GM21515 (cell line): ENCODE measurements at regions not wholly inside any gene's neighbourhood (a gene's known extent, or its start where the extent isn't known, plus 50 kb on each side); places are given as distances from the start of the nearest gene placed in this dataset.

ENCODE experiments used
- ATAC-seq: cut with Tn5 transposase; IDR thresholded peaks from one replicate; pipeline ENCODE4 v1.9.1; 2021; ENCODE audit not compliant: unreplicated experiment

- no peak for ATAC-seq
Measured at GRCh38 chr12:107543416-107543815, 142.2 kb upstream of the PWP1 start.

- no peak for ATAC-seq
Measured at GRCh38 chr12:107543841-107544240, 141.8 kb upstream of the PWP1 start.

DNA sequence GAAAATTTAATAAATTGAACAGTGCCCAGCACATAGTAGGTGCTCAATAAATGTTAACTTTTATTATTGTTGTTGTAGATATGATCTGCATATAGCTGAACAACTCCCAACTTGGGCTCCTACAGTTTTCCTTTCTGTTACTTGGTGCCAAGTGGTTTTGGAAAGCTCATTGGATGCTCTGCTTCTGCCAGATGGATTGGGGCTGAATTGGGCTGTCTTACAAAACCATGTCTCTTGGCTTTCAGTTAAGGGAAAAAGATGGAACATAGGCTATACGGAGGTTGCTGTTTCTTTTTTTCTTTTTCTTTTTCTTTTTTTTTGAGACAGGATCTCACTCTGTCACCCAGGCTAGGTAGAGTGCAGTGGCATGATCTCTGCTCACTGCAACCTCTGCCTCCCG is 140.7 kb upstream of the PWP1 start:
- ATAC-seq = no peak

DNA sequence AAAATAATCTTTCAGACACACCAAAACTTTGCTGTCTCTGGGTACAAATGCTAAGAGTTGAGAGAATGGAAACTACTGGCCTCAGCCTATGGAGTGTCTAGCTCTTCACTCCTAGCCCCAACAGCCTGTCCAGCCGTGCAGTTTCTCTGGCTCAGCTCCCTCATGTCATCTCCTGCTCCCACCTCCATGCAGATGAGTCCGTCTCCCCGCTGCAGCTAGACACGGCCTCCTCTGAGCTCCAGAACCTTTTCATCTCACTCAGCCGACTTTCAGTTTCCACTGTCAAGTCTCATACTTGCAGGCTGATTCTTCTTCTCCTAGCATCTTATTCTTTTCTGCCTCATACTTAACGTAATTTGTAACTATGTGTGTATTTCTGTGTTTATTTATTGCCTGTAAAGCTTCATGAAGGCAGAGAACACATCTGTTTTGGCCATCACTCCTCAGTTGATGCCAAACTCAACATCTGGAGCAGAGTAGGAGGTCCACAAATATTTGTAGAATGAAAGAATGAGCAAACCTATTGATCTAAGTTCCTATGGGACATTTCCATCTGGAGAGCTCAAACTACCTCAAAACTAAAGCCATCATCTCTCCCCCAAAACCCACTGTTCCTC is 139.8 kb upstream of the PWP1 start:
- no peak for ATAC-seq

GRCh38 chr12:107547389-107547788 is 138.2 kb upstream of the PWP1 start:
- no peak for ATAC-seq

DNA sequence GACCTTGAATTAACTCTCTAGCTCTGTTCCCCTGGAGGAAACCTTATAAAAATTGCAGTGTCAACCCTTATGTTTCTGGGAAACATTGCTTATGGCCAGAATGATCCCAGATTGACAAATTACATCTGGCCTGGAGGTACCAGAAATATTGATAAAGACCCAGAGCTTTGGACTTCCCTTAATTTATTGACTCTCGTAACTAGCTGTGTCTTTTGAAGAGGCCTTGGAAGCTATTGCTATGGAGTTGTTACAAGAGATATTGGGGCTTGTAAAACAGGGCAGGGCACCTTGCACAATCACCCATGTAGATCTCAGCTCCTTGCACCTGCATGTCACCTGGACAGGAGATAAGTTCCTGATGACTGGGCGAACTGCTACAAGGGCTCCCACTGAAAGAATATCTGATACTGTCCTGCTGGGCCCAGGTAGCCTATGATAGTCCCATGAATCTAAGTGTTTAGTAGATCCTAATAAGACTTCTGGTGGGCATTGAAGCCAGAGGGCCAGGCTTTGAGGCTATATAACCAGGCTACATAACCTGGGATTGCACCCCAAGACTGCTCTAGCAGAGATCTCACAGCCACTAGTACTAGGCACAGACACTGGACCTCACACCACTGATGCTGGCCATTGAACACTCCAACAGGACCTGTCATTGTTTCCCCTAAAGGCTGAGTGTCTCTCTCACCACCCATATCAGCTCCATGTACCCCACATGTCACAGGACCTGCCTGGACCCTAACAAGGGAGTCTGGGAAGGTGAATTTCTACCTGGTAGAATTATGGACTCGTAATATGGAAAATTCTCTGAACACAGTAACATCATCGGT is 135.7 kb upstream of the PWP1 start:
- no peak for ATAC-seq

DNA sequence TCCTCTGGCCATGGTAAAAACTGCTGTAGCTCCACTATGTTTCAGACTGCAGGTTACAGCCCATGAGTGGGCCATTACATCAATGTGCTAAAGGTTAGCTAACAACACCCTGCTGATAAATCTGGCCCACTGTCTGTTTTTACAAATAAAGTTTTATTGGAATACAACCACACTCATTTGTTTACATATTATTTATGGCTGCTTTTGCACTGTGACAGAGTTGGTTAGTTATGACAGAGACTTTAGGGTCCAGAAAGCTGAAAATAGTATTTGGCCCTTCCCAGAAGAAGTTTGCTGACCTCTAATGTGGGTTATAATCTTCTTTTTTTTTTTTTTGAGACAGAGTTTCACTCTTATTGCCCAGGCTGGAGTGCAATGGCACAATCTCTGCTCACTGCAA is 134.2 kb upstream of the PWP1 start:
- no peak for ATAC-seq

- no peak for ATAC-seq
Measured at GRCh38 chr12:107552263-107552662, 133.3 kb upstream of the PWP1 start.

DNA sequence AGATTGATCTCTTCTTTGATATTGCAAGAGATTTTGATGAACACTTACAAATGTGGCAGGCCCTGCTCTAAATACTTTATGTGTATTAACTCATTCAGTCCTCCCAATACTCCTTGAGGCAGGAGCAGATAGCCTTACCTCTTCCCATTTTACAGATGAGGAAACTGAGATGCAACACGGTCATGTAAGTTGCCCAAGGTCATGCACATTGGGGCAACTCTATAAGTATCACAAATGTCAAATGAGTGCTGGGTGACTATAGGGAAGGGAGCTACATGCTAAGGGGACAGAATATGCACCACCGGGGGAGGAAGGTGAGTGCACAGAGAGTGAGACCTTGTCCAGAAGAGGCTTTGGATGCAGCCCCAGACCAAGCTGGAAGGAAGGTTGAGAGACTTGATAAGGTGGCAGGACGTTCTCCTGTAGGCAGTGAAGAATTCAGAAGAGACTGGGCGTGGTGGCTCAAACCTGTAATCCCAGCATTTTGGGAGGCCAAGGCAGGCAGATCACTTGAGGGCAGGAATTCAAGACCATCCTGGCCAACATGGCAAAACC is 132.3 kb upstream of the PWP1 start:
- ATAC-seq = no peak

GRCh38 chr12:107554941-107555340 is 130.7 kb upstream of the PWP1 start:
- no peak for ATAC-seq

GRCh38 chr12:107557026-107557425 is 128.6 kb upstream of the PWP1 start:
- no peak for ATAC-seq

- ATAC-seq = no peak
Measured at GRCh38 chr12:107557589-107558100, 128.0 kb upstream of the PWP1 start.

DNA sequence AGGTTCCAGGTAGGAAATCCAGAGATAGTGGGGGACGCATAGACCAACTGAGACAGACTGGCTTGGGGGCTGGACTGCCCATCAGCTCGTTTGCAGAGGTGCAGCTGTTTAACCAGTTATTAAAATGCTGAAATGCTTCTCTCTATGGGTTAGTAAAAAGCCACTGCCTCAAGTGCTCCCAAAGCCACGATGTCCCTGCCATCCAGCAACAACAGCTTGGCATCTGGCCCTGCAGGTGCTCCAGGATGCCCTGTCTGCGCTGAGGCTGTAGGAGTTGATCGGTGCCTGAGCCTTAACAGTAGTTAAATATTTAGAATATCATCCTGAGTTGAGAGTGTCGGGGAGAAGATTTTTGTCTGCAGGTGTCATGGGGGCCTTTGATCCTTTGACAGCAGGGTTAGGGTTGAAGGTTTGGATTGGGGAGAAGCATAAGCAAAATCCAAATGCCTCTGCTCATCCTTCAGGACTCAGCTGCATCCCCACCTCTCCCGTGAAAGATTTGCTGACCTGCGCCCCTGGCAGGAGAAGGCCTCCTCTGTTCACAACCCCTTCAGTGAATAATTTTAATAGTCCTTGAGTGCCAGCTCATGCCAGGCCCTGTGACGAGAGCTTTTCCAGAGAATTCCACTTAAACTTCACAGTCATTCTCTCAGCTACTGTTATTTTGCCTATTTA is 127.3 kb upstream of the PWP1 start:
- ATAC-seq = no peak

DNA sequence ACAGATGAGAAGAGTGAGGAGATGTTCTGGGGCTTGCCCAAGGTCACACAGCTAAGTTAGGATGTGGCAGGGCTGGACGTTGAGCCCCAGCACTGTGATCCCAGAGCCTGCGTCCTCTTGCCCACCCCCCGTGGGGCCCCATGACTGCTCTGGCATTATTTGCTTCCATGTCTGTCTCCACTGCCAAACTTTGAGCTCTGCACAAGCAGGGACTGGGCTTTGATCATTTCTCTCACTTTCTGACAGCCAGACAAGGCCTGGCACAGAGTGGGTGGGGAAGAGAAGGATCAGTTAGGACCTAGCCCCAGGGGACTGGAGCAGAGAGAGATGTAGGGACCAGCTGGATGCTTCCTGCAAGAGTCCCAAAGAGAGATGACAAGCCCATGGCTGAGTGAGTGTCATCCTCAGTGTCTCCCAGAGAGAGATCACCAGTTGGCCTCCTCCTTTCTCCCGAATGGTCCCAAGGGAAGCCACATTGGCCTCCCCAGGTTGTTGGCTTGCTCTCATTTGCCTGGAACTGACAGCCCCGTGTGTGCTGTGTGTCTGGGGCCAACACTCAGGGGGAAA is 126.7 kb upstream of the PWP1 start:
- no peak for ATAC-seq

DNA sequence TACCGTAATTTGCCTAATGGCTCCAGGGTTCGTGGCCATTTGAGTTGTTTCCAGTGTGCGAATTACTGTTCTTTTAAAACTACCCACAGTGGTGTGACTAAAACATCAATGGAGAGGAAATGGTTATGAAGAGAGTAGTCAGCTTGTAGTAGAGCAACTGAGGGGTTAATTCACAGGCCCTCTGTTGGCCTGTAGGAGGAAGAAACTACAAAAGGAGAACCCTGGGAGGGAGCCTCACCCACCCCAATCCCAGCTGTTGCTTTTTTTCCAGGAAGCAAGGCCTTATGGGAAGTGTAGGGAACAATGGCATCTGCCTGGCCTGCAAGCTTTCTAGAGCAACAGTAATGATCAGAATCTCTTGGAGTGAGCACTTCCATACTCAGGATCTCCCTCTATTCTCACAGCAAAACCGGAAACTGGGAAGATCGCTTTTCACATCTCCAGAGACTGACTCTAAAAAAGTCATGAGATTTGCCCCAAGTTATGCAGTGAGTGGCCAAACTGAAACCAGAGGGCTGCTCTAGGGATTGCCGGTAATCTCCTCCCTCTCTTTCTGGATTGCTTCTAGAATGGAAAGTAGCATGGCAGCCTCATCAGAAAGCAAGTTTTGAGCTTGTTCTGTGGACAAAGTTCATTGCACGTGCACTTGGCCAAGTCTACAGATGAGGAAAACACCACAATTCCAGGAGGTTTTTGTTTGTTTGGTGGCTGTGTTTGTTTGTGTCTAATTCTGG is 125.3 kb upstream of the PWP1 start:
- no peak for ATAC-seq

DNA sequence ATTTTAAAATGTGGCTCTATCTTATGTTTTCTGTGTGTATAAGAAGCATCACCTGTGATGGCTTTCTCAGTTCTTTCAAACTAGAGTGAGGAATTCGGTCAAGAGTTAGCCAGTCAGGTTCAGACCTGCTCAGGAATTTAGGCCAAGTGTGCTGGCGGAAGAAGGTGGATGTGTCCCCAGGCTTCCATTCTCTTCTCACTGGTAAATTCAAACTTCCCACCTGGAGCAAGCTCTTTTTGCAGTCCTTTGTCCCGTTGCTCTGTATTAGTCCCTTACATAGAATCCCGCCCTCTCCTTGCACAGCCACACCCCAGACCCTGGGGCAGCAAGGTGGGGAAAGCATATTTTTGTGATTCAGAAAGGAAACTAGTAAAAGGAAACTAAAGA is 124.7 kb upstream of the PWP1 start:
- no peak for ATAC-seq

- no peak for ATAC-seq
Measured at GRCh38 chr12:107564946-107565345, 120.7 kb upstream of the PWP1 start.

GRCh38 chr12:107565551-107565950 is 120.0 kb upstream of the PWP1 start:
- ATAC-seq = no peak

GRCh38 chr12:107567876-107568619 is 117.6 kb upstream of the PWP1 start:
- no peak for ATAC-seq

DNA sequence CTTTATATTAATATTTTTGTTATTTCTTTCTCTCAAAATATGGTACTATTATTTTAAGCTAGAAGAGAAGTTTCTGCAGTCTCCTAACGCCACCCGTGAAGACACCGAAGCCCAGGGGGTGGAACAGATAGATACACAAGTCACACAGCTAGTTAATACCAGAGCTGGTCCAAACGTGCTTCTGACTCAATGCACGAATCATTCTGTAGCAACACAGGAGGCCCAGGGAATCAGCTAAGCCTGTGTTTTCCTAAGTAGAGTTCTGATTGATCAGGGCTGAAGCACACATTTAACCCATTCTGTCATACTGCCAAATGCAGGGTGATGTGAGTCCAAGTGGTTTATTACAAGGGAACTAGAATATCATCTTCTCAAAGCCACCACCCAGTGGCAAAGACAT is 116.9 kb upstream of the PWP1 start:
- ATAC-seq = no peak
